OCI-LY1 (cell line): ENCODE measurements at regions not wholly inside any gene's neighbourhood (a gene's known extent, or its start where the extent isn't known, plus 50 kb on each side); places are given as distances from the start of the nearest gene placed in this dataset.

Source experiments
- H2AFZ ChIP-seq: fragments of 200-600 bp; sonication (generic), shearing (Covaris generic); 2 replicates; pipeline ENCODE4 v1.6.0; 2014; ENCODE audit warnings: antibody characterized with exemption, mild to moderate bottlenecking, low read length
- H3F3A ChIP-seq: fragments of 200-600 bp; sonication (generic), shearing (Covaris generic); 2 replicates; pipeline ENCODE4 v1.6.0; 2014; ENCODE audit warnings: mild to moderate bottlenecking, antibody characterized with exemption, low read length, moderate library complexity; ENCODE audit not compliant: insufficient read depth
- H3K27ac ChIP-seq: fragments of 200-600 bp; sonication (generic); 2 replicates; pipeline ENCODE4 v1.5.1; 2014; ENCODE audit warnings: low read length, mixed run types, mild to moderate bottlenecking, low read depth; ENCODE audit not compliant: poor library complexity, severe bottlenecking
- H3K27me3 ChIP-seq: fragments of 200-600 bp; sonication (generic); 2 replicates; pipeline ENCODE4 v1.6.0; 2014; ENCODE audit warnings: antibody characterized with exemption, mild to moderate bottlenecking, low read length, moderate library complexity; ENCODE audit not compliant: insufficient read depth
- H3K36me3 ChIP-seq: fragments of 200-600 bp; sonication (generic); 2 replicates; pipeline ENCODE4 v1.6.1; 2014; ENCODE audit warnings: mild to moderate bottlenecking, antibody characterized with exemption, low read length, moderate library complexity, mixed read lengths; ENCODE audit not compliant: insufficient read depth
- H3K4me1 ChIP-seq: fragments of 200-600 bp; sonication (generic); 2 replicates; pipeline ENCODE4 v1.5.1; 2014; ENCODE audit warnings: mild to moderate bottlenecking, low read length, moderate library complexity; ENCODE audit not compliant: insufficient read depth, severe bottlenecking
- H3K4me2 ChIP-seq: fragments of 200-600 bp; sonication (generic), shearing (Covaris generic); 2 replicates; pipeline ENCODE4 v1.6.1; 2014; ENCODE audit warnings: low read length
- H3K4me3 ChIP-seq: fragments of 200-600 bp; sonication (generic); 2 replicates; pipeline ENCODE4 v1.5.1; 2014; ENCODE audit warnings: low read length, low read depth, mild to moderate bottlenecking, mixed read lengths; ENCODE audit not compliant: poor library complexity, severe bottlenecking
- H3K79me2 ChIP-seq: fragments of 200-600 bp; shearing (Covaris generic); 2 replicates; pipeline ENCODE4 v1.6.1; 2016; ENCODE audit warnings: mixed run types, low read length, mixed read lengths; ENCODE audit not compliant: insufficient read depth
- H3K9ac ChIP-seq: fragments of 200-600 bp; sonication (generic), shearing (Covaris generic); 2 replicates; pipeline ENCODE4 v1.6.1; 2014; ENCODE audit warnings: mild to moderate bottlenecking, low read length, mixed read lengths
- H3K9me2 ChIP-seq: fragments of 200-600 bp; sonication (generic), shearing (Covaris generic); 2 replicates; pipeline ENCODE4 v1.6.1; 2014; ENCODE audit warnings: low read depth, mild to moderate bottlenecking, low read length, mixed read lengths
- H3K9me3 ChIP-seq: fragments of 200-600 bp; shearing (Covaris generic); 2 replicates; pipeline ENCODE4 v1.6.1; 2014; ENCODE audit warnings: low read length, mixed read lengths
- H4K20me1 ChIP-seq: fragments of 200-600 bp; sonication (generic), shearing (Covaris generic); 2 replicates; pipeline ENCODE4 v1.6.0; 2016; ENCODE audit warnings: mild to moderate bottlenecking, low read length; ENCODE audit not compliant: insufficient read depth
- EZH2 ChIP-seq: fragments of 200-600 bp; sonication (generic), shearing (Covaris generic); IDR thresholded peaks from 2 replicates; pipeline ENCODE4 v1.8.0; 2017; ENCODE audit warnings: borderline replicate concordance, mixed run types, mild to moderate bottlenecking, antibody characterized with exemption, low read length, moderate library complexity, mixed read lengths
- TF ChIP-seq, protein P1 (sequence below): fragments of 200-600 bp; sonication (generic), shearing (Covaris generic); IDR thresholded peaks from 2 replicates; pipeline ENCODE4 v1.5.1; 2017; ENCODE audit warnings: mild to moderate bottlenecking, antibody characterized with exemption, low read length, moderate library complexity, mixed read lengths

GRCh38 chr7:67765481-67766175, 769.0 kb downstream of the TYW1 start:
- Histone ChIP-seq H3K27ac (no peak overlapping the region), H3K4me1 (no peaks in the 10 kb centered on the region), H3K9me2 (no peaks in the 10 kb centered on the region), H3K4me3 (no peak overlapping the region), H3K27me3 (no peaks in the 10 kb centered on the region), H4K20me1 (no peaks in the 10 kb centered on the region), H3K79me2 (no peaks in the 10 kb centered on the region), H2AFZ (no peak overlapping the region), H3K36me3 (no peaks in the 10 kb centered on the region), H3K9ac (no peak overlapping the region), H3K9me3 (no peaks in the 10 kb centered on the region), H3F3A (no peaks in the 10 kb centered on the region), H3K4me2 (no peak overlapping the region)
- TF ChIP-seq, protein P1, sequence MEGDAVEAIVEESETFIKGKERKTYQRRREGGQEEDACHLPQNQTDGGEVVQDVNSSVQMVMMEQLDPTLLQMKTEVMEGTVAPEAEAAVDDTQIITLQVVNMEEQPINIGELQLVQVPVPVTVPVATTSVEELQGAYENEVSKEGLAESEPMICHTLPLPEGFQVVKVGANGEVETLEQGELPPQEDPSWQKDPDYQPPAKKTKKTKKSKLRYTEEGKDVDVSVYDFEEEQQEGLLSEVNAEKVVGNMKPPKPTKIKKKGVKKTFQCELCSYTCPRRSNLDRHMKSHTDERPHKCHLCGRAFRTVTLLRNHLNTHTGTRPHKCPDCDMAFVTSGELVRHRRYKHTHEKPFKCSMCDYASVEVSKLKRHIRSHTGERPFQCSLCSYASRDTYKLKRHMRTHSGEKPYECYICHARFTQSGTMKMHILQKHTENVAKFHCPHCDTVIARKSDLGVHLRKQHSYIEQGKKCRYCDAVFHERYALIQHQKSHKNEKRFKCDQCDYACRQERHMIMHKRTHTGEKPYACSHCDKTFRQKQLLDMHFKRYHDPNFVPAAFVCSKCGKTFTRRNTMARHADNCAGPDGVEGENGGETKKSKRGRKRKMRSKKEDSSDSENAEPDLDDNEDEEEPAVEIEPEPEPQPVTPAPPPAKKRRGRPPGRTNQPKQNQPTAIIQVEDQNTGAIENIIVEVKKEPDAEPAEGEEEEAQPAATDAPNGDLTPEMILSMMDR, result no peak
- no peak for TF ChIP-seq EZH2

DNA sequence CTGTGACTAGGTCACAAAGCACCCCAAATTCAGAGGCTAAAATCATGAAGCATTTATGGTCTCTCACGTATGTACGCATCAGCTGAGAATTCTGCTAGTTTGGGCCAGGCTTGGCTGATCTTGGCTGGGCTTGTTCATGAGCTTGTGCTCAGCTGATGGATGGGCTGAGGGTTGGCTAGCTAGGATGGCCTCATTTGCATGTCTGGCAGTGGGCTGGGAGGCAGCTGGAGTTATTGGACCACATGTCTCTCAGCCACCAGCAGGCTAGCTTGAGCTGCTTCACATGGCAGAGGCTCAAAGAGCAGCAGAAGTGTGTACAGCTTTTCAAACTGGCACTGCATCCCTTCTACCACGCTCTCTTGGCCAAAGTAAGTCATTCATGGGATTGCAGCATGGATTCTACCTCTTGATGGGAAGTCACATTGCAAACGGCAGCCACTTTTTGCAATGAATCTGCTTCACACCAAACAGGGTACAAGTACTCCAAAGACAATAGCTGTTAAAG, 770.3 kb downstream of the TYW1 start:
- TF ChIP-seq EZH2, result no peak
- TF ChIP-seq, protein P1, result no peak
- Histone ChIP-seq H3K9ac (no peak overlapping the region), H3K79me2 (no peaks in the 10 kb centered on the region), H3K27me3 (no peaks in the 10 kb centered on the region), H3K27ac (no peak overlapping the region), H3K4me3 (no peak overlapping the region), H4K20me1 (no peaks in the 10 kb centered on the region), H3K9me3 (no peaks in the 10 kb centered on the region), H3F3A (no peaks in the 10 kb centered on the region), H3K9me2 (no peaks in the 10 kb centered on the region), H3K36me3 (no peaks in the 10 kb centered on the region), H3K4me1 (no peaks in the 10 kb centered on the region), H2AFZ (no peak overlapping the region), H3K4me2 (no peak overlapping the region)

DNA sequence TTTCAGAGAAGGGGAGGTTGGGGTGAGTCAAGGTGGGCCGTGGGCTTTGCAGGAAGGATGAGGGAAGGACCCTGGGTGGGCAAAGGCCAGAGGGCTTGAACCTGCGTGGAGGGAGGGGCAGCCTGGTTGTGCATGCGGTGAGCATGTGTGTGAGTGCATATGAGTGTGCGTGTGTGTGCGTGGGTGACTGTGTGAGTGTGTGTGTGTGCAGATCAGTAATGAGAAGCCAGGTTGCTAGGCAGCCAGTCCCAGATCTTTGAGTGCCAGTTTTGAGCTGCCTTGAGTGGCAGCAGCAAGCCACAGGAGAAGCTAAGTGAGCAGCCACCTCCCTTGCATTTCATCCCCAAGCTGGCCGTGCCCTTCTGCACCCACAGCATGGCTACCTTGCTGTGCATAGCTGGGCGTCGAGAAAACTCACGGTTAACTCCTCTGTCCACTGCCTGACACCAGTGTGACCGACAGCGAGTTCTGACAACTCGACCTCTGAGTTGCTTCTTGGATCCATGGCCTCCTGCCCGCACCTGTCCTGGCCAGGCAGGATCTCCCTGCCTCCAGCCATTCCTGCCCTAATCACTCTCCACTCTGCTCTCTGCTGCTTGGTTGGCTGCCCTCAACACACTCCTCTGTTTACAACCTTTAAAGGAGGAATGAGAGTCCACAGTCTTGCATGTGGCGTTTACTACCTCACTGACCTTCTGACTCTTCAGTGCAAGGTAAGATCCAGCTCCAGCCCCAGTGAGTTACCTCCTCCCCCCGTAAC, 775.4 kb downstream of the TYW1 start:
- Histone ChIP-seq H3K4me1 (no peaks in the 10 kb centered on the region), H3K9me3 (no peaks in the 10 kb centered on the region), H3K27me3 (no peaks in the 10 kb centered on the region), H3K27ac (no peak overlapping the region), H3K4me3 (no peak overlapping the region), H3K9me2 (no peaks in the 10 kb centered on the region), H3K9ac (no peak overlapping the region), H3K36me3 (no peaks in the 10 kb centered on the region), H3F3A (no peaks in the 10 kb centered on the region), H3K79me2 (no peaks in the 10 kb centered on the region), H4K20me1 (no peaks in the 10 kb centered on the region), H3K4me2 (no peak overlapping the region), H2AFZ (no peak overlapping the region)
- TF ChIP-seq, protein P1, result no peak
- no peak for TF ChIP-seq EZH2
